M059J (cell line): ENCODE measurements at regions not wholly inside any gene's neighbourhood (a gene's known extent, or its start where the extent isn't known, plus 50 kb on each side); places are given as distances from the start of the nearest gene placed in this dataset.

Experiments used
- DNase-seq: peaks from one replicate; pipeline ENCODE4 v3.0.0-alpha.2; 2012; ENCODE audit warnings: low read depth

DNA sequence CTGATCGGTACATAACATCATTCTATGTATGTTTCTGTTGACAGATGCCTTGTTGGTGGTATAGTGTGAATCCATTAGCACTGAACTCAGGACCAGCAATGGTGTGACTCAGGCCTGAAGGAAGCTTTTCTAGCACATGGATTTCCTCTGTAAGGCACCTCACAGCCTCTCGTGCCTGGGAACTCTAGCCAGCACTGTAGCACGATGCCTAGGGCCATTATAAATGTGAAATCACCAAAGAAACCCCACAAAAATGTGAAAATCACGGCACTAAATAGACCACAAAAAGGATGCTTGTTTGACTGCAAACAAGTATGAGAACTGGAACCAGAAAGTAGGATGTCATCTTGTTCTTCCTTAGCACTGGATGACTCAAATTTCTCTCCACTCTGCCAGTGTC lies 63.7 kb upstream of the NKX2-2 start:
- DNase-seq: peak; percentile 58

DNA sequence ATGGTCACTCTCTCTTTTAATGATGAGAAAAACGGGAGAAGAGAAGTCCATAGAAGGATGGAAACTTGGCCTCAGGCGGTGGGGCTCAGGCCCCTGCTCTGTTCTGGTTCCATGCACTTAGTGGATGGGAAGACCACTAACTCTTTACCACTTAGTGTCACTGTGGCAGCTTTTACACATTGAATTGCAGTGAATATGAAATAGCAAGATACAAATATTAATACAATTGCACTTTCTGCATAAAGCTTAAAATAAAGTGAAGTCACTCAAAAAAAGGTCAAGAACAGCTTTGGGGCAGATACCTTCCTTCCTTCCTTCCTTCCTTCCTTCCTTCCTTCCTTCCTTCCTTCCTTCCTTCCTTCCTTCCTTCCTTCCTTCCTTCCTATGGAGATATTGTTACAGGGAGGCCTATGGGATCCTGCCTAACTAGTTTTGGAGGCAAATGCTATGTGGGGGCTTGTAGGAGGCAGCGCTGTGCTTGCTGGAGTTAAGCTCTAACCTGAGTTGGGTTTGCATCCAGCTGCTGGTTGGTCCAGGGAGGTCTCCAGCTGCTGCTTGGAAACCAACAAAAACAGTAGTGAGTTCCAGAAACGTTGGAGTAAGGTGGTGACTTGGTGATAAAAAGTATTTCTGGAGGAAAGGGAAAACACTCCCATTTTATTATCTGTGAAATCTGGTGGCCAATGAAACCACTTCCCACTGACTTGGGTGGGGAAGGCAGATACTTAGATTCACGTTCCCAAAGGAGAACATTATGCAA lies 62.3 kb upstream of the NKX2-2 start:
- no peak for DNase-seq

DNA sequence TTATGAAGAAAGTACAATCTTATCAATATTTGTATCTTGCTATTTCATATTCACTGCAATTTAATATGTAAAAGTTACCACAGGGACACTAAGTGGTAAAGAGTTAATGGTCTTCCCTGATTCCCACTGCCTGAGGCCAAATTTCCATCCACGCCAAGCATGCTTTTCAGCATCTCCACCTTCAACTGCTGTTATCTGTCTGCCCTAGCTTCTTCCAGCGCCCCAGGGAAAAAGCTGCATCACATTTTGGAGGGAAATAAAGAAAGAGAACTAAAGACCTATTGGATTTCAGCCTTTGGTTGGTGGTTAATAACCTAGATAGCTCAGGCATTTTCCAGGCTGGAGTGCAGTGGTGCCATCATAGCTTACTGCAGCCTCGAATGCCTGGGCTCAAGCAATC lies 61.3 kb upstream of the NKX2-2 start:
- DNase-seq: no peak

DNA sequence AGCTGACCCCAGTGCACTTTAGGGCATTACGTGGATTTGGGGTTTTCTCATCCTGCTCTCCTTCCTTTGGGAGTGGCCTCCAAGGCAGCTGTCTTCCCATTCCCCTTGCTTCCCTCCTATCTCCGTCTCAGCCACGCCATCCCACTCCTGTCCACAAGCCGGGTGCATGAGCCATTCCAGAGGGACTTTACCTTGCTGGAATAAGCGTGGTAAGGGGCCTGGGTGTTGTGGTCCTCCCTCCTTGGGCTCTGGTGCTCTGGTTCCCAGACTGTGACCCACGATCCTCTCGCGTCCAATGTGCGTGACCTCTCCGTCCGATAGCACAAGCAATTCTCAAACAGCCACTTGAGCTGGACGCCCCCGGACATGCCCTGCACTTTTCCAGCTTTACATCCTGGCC lies 60.6 kb upstream of the NKX2-2 start:
- DNase-seq: no peak

DNA sequence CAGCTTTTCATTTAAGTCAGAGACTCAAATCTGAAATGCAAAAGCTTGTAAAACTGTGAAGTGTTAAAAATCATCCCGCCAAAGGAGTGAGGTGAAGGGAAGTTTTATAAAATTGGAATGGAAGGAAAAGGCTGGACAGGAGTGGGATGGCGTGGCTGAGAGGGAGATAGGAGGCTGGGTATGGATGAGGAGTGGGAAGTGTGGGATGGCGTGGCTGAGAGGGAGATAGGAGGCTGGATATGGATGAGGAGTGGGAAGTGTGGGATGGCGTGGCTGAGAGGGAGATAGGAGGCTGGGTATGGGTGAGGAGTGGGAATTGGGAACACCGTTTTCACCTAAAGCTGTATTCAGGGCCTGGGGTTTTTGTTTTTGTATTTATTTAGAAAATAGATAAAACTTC lies 59.4 kb upstream of the NKX2-2 start:
- no peak for DNase-seq

DNA sequence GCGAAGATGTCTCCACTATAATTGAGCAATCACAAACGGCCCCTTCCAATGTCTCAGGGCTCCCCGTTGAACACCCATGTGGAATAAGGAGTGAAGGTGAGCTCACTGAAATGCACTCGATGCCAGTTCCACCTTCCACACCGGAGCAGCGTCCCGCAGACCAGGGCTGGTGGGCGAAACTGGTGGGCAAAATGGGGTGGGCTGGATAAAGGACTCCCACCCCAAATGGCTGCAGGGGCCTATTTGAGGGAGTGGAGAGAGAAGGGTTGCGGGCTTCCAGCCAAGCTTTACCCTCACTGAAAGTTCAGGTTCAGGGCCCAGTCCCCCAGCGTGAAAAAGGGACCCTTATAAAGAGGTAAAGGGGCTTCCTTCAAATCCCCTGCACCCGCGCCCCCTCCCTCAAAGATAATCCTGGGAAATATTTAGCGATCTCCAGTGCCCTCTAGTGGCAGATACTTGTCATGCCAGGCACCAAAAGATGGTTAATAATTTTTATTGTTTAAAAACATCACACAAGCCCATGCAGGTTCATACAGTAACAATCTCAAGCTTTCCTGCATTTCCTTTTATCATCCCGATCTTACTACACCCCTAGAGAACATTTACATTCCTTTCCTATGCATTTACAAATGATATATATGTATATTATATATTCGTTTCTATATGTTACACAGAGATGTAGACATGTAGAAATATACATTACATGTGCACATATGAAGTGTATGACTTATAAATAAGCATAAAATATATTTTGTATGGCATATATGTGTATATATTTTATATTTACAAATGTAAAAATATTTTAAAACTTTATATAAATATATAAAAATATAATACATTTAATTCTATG lies 58.2 kb upstream of the NKX2-2 start:
- peak; percentile 14 for DNase-seq

DNA sequence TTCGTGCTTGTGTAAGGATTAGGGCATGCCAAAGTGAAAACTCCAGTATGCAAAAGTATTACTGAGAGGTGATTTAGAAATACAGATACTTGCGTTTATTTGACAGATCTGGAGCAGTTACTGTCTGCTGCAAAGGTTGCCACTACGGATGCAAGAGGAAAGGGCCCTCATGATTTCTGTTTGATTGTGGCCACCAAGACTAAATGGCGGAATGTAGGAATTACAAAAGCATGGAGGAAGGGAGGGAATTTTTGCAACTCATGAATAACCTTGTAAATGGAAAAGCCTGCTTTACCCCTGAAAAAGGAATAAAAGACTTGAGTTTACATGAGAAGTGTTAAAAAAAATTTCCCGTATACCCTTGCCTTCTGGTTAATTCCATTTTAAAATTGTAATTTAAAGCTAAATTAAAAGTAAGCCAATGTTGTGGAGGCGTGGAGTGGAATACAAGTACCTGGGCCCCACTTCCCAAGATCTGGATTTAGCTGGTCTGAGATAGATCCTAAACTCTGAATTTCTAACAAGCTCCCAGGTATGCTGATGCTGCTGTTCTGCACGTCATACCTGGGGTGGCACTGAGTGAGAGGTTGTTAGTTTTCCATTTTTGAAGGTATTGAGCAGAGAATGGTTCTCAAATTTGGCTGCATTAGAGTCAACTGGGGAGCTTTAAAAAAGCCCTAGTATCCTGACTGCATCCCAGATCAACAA lies 56.6 kb upstream of the NKX2-2 start:
- DNase-seq: no peak

DNA sequence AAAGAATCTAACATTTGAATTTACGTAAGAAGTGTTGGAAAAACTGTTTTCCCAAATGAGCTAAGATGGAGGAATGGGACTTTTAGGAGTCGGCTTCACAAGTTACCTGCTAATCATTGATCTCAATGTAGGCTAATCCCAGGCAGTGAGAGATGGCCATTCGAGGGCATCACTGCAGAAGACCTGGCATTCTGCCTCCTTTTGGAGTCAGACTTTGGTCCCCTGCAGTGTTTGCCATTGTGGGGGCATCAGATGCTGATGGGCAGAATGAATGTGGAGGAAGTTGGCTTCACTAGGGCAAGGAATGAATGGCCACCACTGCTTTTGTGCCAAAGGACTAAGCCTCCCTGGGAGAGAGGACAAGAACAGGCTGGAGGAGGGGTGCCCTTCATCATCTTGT lies 55.7 kb upstream of the NKX2-2 start:
- DNase-seq: no peak

DNA sequence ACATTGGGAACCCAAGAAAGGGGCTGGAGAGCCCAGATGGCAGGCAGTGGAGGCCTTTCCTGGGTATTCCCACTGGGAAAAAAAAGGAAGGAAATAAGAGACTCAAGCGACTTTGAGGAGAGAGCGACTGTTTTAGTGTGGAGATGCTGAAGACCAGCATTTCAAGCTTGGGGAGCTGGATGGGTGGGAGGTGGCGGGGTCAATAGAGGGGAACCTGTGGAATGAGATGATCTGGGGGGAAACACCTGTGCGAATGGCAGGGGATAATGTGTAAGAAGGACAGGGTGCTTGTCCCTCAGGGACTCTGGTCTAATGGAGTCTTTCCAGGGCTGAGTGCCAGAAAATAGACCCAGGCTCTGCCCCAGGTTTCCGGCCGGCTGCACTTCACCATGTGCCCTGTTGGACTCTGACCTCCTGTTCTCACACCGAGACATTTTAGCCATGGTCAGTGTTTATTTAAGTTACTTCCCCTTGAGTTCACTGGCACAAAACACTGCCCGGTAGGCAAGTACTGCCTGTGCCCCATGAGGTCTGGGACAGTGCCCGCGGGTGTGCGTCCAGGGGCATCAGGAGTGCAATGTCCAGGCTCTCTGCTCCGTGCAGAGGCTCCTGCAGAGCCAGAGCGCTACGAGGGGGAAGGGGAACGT lies 50.4 kb upstream of the NKX2-2 start:
- DNase-seq: peak; percentile 79
